ENCODE measurements at regions not wholly inside any gene's neighbourhood (a gene's known extent, or its start where the extent isn't known, plus 50 kb on each side); places are given as distances from the start of the nearest gene placed in this dataset.
A peak's percentile ranks its signal among the peaks of the same experiment; 100 is the strongest.

DNA sequence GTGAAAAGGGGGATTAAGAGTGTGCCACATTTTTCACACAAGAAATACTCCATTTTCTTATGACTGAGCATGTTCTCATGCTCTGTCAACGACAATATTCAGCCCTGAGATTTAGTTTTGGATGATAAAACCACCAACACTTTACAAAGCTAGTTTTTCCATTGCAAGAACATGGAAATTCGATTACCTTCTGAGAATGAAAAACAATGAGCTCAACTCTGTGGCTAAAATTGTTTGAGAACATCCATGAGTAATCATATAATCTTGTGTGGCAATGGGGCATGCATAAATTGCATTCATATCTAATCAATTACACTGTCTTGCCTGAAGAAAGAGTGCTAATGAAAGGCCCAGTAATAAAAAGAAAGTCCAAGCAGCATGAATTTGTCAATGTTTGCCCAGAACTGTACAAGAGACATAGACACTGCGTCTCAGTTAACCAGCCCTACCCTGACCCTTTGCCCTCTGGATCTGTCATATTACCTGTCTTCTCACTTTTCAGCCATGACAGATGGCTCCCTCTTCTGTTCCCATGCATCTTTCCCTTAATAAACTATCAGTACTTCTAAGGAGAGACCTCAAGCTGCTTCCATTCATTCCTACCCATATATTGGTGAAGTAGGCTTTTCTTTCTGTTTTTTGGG lies 253.4 kb downstream of the FAM76B start:
- no peak for DNase-seq
- intact Hi-C loops (cut with DNase I), result no loop called here

DNA sequence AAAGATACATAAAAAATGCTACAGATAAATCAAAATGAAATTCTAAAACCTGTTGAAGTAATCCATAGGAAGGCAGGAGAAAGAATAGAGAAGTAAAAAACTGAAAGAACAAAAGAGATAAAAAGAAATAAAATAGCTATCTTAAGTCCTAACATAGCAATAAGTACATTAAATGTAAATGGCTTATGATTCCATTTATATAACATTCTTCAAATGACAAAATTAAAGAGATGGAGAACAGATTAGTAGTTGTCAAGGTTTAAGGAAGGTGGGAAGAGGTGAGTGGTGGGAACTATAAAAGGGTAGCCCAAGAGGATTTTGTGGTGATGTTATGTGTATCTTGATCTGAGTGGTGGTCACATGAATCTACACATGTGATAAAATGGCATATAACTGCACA lies 254.8 kb downstream of the FAM76B start:
- intact Hi-C loops (cut with DNase I), result no loop called here
- no peak for DNase-seq

- no peak for DNase-seq
- intact Hi-C loops (cut with DNase I), result no loop called here
These were observed 255.4 kb downstream of the FAM76B start for GRCh38 chr11:95534226-95534625.

DNA sequence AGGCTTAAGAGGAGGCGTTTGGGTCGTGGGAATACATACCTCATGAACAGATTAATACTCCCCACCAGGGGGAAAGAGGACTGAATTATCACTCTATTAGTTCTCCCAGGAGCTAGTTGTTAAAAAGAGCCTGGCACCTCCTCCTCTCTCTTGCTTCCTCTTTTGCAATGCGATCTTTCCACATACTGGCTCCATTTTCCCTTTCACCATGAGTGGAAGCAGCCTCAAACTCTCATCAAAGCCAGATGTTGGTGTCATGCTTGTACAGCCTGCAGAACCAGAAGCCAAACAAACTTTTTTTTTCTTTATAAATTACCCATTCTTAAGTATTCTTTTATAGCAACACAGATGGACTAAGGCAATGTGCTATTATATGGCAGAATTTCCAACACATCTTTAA lies 258.5 kb downstream of the FAM76B start:
- no peak for DNase-seq
- intact Hi-C loops (cut with DNase I), result no loop called here

DNA sequence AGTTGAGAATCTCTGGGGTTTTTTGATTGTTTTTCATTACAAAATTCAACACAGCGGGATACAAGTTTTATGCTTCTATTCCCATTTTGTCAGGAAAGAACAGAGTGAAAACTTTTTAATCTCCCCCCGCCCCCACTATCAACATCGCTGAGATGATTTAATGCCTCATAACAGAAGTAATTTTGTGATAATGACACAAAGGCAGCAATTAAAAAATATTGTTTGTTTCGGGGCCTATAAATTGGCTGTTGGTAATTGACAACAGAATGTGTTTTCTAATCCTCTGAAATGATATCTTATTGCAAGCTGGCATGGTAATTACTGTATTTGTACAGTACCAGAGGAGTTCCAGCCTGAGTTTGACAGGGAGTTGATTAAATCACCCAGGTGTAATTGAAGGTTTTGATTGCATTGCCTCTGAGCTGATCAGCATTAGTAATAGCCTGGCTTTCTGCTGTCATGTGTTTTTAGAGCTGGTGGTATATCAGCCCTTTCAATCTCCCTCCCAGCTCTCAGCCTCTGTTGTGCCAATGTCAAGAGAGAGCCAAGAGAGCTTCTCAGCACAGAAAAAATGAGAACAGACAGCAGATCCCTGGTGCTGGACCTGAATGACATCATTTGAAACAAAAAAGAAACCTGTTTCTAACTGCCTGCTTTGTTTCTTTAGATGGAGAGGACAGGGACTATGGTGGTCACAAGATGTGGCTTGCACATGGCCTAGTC lies 265.1 kb downstream of the FAM76B start:
- DNase-seq, result no peak
- intact Hi-C loops (cut with DNase I), result no loop called here

GRCh38 chr11:95522874-95523273 lies 266.7 kb downstream of the FAM76B start:
- intact Hi-C loops (cut with DNase I), result no loop called here
- no peak for DNase-seq

DNA sequence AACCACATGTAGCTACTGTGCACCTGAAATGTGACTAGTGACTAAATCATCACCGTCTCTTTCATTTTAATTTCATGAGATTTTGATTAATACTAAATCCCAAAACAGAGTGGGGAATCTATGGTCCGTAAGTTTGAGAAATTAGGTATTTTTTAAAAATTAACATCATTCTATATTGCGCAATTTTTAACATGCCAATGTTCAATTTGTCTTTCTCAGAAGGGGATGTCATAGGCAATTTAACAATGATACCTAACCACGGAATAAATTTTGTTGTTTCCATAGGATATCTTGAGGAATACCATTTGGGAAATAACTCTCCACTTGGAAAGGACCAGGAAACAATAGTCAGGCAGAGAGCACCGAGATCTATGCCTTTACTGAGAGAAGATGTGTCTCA lies 267.7 kb downstream of the FAM76B start:
- no peak for DNase-seq
- intact Hi-C loops (cut with DNase I), result no loop called here

GRCh38 chr11:95521133-95521542 lies 268.4 kb downstream of the FAM76B start:
- intact Hi-C loops (cut with DNase I), result no loop called here
- DNase-seq, result peak in 20 of 42 donors; percentile 1 to 50 (median 18)

DNA sequence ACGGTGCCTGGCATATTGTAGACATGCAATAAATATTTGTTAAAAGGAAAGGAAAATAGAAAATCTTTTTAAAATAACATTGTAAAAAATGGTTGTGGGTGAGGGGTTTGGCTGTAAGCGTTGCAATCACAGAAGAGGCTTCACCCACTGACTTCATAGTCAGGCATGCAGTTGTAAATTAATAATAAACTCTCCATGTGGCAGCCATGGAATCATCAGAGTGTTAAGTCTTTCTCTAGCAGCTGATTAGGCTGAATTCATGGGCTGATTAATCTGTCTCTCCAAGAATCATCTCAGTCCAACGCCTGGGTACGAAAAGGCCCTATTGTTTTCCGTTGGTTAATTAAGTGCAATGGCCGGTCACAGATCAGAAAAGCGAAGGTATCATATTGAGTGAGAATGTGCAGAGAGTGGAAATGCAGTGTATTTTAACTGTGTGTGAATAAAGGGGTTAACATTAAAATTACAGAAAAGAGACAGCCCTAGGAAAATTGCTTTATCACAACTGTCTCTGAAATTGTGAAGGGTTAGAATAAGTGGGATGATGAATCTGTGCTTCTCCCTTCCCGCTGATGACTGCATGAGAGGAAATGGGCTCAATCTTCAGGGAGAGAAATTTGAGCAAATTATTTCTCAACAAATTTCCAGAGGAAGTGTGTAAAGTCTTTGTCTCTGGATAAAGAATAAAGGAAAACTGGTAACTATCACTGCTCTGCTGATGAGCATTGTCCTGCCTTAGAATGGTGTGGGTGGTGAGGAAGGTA lies 269.0 kb downstream of the FAM76B start:
- intact Hi-C loops (cut with DNase I), result no loop called here
- DNase-seq, result peak in 3 of 42 donors; percentile 5 to 37 (median 7)

- intact Hi-C loops (cut with DNase I), result no loop called here
These were observed 269.7 kb downstream of the FAM76B start for GRCh38 chr11:95519912-95520311.

DNA sequence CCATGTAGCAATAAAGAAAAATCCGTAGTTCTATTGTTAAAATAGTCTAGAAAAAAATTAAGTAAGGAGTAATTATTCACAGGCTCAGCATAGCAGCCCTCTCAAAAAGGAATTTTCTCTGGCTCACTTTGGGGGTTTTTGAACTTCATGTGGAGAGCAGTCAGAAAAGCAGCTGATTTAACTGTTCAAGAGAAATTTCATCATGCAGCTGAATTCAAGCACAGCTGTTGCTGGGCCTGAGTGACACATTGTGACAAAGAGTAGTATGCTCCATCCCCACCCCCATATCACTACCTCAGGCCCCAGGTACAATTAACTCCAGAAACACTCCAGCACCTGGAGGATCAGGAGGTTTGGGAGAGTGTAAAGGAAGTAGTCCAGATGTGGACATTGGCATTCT lies 272.1 kb downstream of the FAM76B start:
- DNase-seq, result peak in 1 of 42 donors; percentile 3
- intact Hi-C loops (cut with DNase I), result no loop called here

More at GRCh38 chr11:95519912-95520311, 269.7 kb downstream of the FAM76B start:
- no peak for DNase-seq

GRCh38 chr11:95516786-95517185 lies 272.8 kb downstream of the FAM76B start:
- no peak for DNase-seq
- intact Hi-C loops (cut with DNase I), result no loop called here

- intact Hi-C loops (cut with DNase I), result no loop called here
- no peak for DNase-seq
These were observed 273.4 kb downstream of the FAM76B start for GRCh38 chr11:95516175-95516574.

DNA sequence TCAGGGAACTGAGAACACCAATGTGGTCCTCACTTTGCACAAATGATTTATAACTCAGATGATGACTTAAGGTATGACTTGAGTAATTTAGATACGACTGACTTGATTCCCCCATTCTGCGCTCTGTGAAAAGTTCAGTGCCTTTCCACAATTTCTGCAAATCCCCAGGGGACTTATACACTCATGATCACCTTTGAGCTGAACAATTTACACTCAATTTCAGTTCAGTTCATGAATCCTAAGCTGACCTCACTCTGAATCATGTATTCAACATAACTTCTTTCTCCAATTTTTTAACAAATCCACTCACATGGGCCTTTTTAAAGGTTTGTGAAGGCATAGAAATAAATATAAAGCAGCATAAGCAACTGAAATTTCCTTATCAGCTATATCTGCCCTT lies 274.2 kb downstream of the FAM76B start:
- intact Hi-C loops (cut with DNase I), result no loop called here
- no peak for DNase-seq

DNA sequence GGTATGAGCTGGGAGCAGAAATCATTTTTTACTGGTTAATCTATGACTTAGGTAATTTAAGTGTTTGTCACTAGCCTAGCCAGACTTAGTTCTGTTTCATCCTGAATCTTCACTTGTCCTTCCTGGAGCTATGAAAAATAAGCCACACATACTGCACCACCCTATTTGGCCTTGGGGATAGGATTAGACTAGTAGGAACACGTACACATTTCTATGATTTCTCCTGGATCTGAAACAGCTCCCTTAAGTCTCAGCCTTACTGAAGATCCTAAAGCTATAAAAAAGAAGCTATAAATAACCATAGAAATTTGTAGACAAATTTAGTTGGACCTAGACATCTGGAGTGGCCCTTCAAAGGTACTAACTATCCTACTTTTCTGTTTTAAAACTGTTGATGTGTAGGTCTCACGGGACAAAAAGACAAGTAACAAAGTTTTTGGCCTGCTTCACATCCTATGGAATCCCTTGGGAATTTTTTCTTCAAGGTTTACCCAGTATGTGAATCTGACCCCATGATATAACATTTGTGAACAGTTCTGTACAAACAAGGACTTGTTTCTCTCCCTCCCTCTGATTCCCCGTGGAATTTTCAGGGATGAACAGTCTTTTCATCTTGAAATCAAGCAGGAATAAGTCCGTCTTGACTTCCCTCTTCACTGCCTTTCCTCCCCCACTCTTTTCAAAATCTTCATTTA lies 275.0 kb downstream of the FAM76B start:
- no peak for DNase-seq

GRCh38 chr11:95512682-95513081 lies 276.9 kb downstream of the FAM76B start:
- no peak for DNase-seq
- intact Hi-C loops (cut with DNase I), result no loop called here

More for the DNA sequence above, 275.0 kb downstream of the FAM76B start:
- intact Hi-C loops (cut with DNase I), result no loop called here

DNA sequence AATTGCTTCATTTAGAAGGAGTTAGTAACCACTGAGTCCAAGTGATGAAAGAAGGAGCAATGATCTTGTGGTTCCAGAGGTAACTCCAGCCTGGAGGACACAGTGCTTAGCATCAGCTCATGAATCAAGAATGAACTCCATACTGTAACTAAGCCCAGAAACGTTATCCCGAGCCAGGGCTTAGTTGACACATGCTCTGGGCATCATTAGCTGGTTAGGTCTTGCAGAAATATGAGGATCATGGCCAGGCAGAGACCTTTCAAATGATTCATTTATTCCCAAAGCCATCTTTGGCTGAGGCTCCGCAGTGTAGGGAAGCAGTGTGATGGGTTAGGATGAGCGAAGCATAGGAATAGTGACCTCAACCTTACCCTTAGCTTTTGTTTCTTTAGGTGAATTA lies 277.4 kb downstream of the FAM76B start:
- intact Hi-C loops (cut with DNase I), result no loop called here
- DNase-seq, result no peak

DNA sequence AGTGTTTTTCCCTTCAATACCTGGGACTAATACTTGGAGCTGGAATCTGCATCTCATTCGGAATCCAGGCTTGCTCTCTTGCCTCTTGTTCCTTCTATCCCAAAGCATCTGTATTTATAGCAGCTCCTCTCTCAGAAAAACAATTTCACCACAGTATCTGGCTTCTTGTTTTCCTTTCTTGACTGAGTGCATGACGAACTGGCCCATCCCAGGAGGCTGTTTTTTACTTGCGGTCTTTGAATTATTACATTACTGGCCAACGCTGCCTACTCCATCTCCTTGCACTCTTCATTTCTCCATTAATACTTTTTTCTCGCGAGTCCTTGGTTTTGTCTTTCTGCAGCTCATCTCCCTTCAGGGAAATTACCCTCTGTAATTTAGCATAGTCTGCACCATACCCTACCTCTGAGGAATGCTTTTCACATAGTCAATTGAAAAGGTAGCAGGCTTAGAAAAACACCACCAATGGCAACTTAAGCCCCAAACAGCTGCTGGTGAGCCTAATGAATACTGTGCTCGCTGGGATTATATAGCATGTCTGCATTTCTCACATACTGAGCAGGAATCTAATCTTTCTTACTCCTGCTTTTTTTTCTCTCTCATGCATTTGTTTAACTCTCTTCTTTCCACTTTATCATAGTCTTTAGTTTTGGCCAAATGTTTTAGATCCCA lies 277.4 kb upstream of the SESN3 start:
- intact Hi-C loops (cut with DNase I), result no loop called here

GRCh38 chr11:95507794-95508193 lies 276.8 kb upstream of the SESN3 start:
- intact Hi-C loops (cut with DNase I), result no loop called here
- DNase-seq, result no peak

More for the DNA sequence above, 277.4 kb upstream of the SESN3 start:
- DNase-seq, result no peak

Data from head of caudate nucleus (tissue), 42 donors.